Smooth muscle cell (in vitro differentiated cells): ENCODE measurements at regions not wholly inside any gene's neighbourhood (a gene's known extent, or its start where the extent isn't known, plus 50 kb on each side); places are given as distances from the start of the nearest gene placed in this dataset.

Source experiments
- DNase-seq: peaks from one replicate; lab custom pipeline; 2025; ENCODE audit not compliant: unreplicated experiment; lab: John Stamatoyannopoulos, UW
- H2AFZ ChIP-seq: fragments of 200-600 bp; sonication (generic); 2 replicates; pipeline ENCODE4 v1.6.0; 2016; ENCODE audit warnings: antibody characterized with exemption, low read depth, mild to moderate bottlenecking
- H3F3A ChIP-seq: fragments of 200-600 bp; sonication (generic); 2 replicates; pipeline ENCODE4 v1.6.0; 2017; ENCODE audit warnings: antibody characterized with exemption, low read depth
- H3K27ac ChIP-seq: fragments of 200-600 bp; sonication (generic); 2 replicates; pipeline ENCODE4 v1.5.1; 2016; ENCODE audit warnings: low read depth, mild to moderate bottlenecking
- H3K27me3 ChIP-seq: fragments of 200-600 bp; sonication (generic); 2 replicates; pipeline ENCODE4 v1.6.1; 2016; ENCODE audit warnings: low read depth, mild to moderate bottlenecking
- H3K36me3 ChIP-seq: fragments of 200-600 bp; sonication (generic); 2 replicates; pipeline ENCODE4 v1.5.1; 2016; ENCODE audit warnings: low read depth
- H3K4me1 ChIP-seq: fragments of 200-600 bp; sonication (generic); 2 replicates; pipeline ENCODE4 v1.5.1; 2016; ENCODE audit warnings: low read depth
- H3K4me2 ChIP-seq: fragments of 200-600 bp; sonication (generic); 2 replicates; pipeline ENCODE4 v1.6.0; 2016; ENCODE audit warnings: mild to moderate bottlenecking
- H3K4me3 ChIP-seq: fragments of 200-600 bp; sonication (generic); 2 replicates; pipeline ENCODE4 v1.5.1; 2016; ENCODE audit warnings: mild to moderate bottlenecking
- H3K79me2 ChIP-seq: fragments of 200-600 bp; sonication (generic); 2 replicates; pipeline ENCODE4 v1.6.0; 2016; ENCODE audit warnings: low read depth, mild to moderate bottlenecking
- H3K9ac ChIP-seq: fragments of 200-600 bp; sonication (generic); 2 replicates; pipeline ENCODE4 v1.6.0; 2016; ENCODE audit warnings: low read depth
- H3K9me3 ChIP-seq: fragments of 200-600 bp; sonication (generic); replicated peaks from 2 replicates; pipeline ENCODE4 v1.5.1; 2016; ENCODE audit warnings: low read depth
- H4K20me1 ChIP-seq: fragments of 200-600 bp; sonication (generic); 2 replicates; pipeline ENCODE4 v1.6.0; 2016; ENCODE audit warnings: low read depth
- CTCF ChIP-seq: fragments of 200-600 bp; sonication (generic); IDR thresholded peaks from 2 replicates; pipeline ENCODE4 v1.5.1; 2017; ENCODE audit warnings: borderline replicate concordance, mild to moderate bottlenecking, antibody characterized with exemption; ENCODE audit not compliant: insufficient read depth, poor library complexity, severe bottlenecking
- WGBS: methylation state at CpG from one replicate; pipeline ENCODE4 v1.1.7; 2016; ENCODE audit warnings: low lambda C conversion rate; 5-methylcytosine and 5-hydroxymethylcytosine counted together

GRCh38 chr11:127726367-127726766, 725.8 kb upstream of the KIRREL3 start:
- WGBS: 52% methylated on average over 1 of the region's 1 CpG
- no peaks in the 10 kb centered on the region for H3K9me3 ChIP-seq
- no peaks in the 10 kb centered on the region for H4K20me1 ChIP-seq
- H2AFZ ChIP-seq: no peak overlapping the region
- no peak for TF ChIP-seq CTCF
- no peak overlapping the region for H3K9ac ChIP-seq
- no peaks in the 10 kb centered on the region for H3K27me3 ChIP-seq
- H3F3A ChIP-seq: no peaks in the 10 kb centered on the region
- H3K36me3 ChIP-seq: no peaks in the 10 kb centered on the region
- H3K4me2 ChIP-seq: no peak overlapping the region
- H3K4me3 ChIP-seq: no peak overlapping the region
- DNase-seq: no peak
- no peaks in the 10 kb centered on the region for H3K79me2 ChIP-seq
- H3K4me1 ChIP-seq: no peaks in the 10 kb centered on the region
- H3K27ac ChIP-seq: no peak overlapping the region

- H3K9ac ChIP-seq: no peak overlapping the region
- no peak overlapping the region for H2AFZ ChIP-seq
- no peak overlapping the region for H3K4me2 ChIP-seq
- no peak for DNase-seq
- no peaks in the 10 kb centered on the region for H3K36me3 ChIP-seq
- WGBS: 94% methylated on average over 1 of the region's 1 CpG
- no peaks in the 10 kb centered on the region for H4K20me1 ChIP-seq
- H3K27me3 ChIP-seq: no peaks in the 10 kb centered on the region
- H3K9me3 ChIP-seq: no peaks in the 10 kb centered on the region
- no peak for TF ChIP-seq CTCF
- H3K79me2 ChIP-seq: no peaks in the 10 kb centered on the region
- no peak overlapping the region for H3K4me3 ChIP-seq
- no peaks in the 10 kb centered on the region for H3K4me1 ChIP-seq
- no peaks in the 10 kb centered on the region for H3F3A ChIP-seq
- no peak overlapping the region for H3K27ac ChIP-seq
These were observed 723.1 kb upstream of the KIRREL3 start for GRCh38 chr11:127723714-127724113.

- Histone ChIP-seq H4K20me1 (no peaks in the 10 kb centered on the region), H2AFZ (no peak overlapping the region), H3K36me3 (no peaks in the 10 kb centered on the region), H3K9me3 (no peaks in the 10 kb centered on the region), H3F3A (no peaks in the 10 kb centered on the region), H3K4me2 (no peak overlapping the region), H3K27ac (no peak overlapping the region), H3K79me2 (no peaks in the 10 kb centered on the region), H3K9ac (no peak overlapping the region), H3K4me3 (no peak overlapping the region), H3K4me1 (no peaks in the 10 kb centered on the region), H3K27me3 (no peaks in the 10 kb centered on the region)
- DNase-seq: no peak
- no peak for TF ChIP-seq CTCF
- 86% methylated on average over 2 of the region's 2 CpGs for WGBS
These were observed 712.7 kb upstream of the KIRREL3 start for GRCh38 chr11:127713226-127713625.

- no peak overlapping the region for H3K4me2 ChIP-seq
These were observed 711.2 kb upstream of the KIRREL3 start for GRCh38 chr11:127711748-127712147.

More at GRCh38 chr11:127711748-127712147, 711.2 kb upstream of the KIRREL3 start:
- Histone ChIP-seq H3K27ac (no peak overlapping the region), H3F3A (no peaks in the 10 kb centered on the region), H3K4me1 (no peaks in the 10 kb centered on the region), H3K4me3 (no peak overlapping the region), H4K20me1 (no peaks in the 10 kb centered on the region), H3K9ac (no peak overlapping the region), H2AFZ (no peak overlapping the region), H3K79me2 (no peaks in the 10 kb centered on the region), H3K9me3 (no peaks in the 10 kb centered on the region), H3K36me3 (no peaks in the 10 kb centered on the region), H3K27me3 (no peaks in the 10 kb centered on the region)
- no peak for TF ChIP-seq CTCF
- 93% methylated on average over 6 of the region's 6 CpGs for WGBS
- DNase-seq: no peak
